GM12891 (cell line): ENCODE measurements at regions not wholly inside any gene's neighbourhood (a gene's known extent, or its start where the extent isn't known, plus 50 kb on each side); places are given as distances from the start of the nearest gene placed in this dataset.

ENCODE experiments used
- POLR2A ChIP-seq: IDR thresholded peaks from 2 replicates; pipeline ENCODE4 v1.6.1; 2011; ENCODE audit warnings: low read depth, low read length, control low read depth
- POLR2AphosphoS5 ChIP-seq: IDR thresholded peaks from 2 replicates; pipeline ENCODE4 v1.6.1; 2011; ENCODE audit warnings: low read depth, low read length, control low read depth
- SPI1 ChIP-seq: IDR thresholded peaks from 2 replicates; pipeline ENCODE4 v1.6.1; 2011; ENCODE audit warnings: low read depth, low read length, control low read depth
- TAF1 ChIP-seq: IDR thresholded peaks from 2 replicates; pipeline ENCODE4 v1.6.1; 2011; ENCODE audit warnings: low read depth, low read length, control low read depth

GRCh38 chr2:118698564-118698963 is 148.9 kb downstream of the EN1 start:
- TF ChIP-seq TAF1 = no peak
- no peak for TF ChIP-seq POLR2A
- no peak for TF ChIP-seq POLR2AphosphoS5
- no peak for TF ChIP-seq SPI1
